Activated B cell treated with CpG ODN at 0.5 μM for 24 hours (primary cell): ENCODE measurements at regions not wholly inside any gene's neighbourhood (a gene's known extent, or its start where the extent isn't known, plus 50 kb on each side); places are given as distances from the start of the nearest gene placed in this dataset.

Source experiments
- ATAC-seq: fragments of 200-7000 bp; cut with Tn5 transposase; one replicate; pipeline ENCODE4 v1.10.0; 2021; ENCODE audit warnings: low read depth, mild to moderate bottlenecking, moderate library complexity
- CTCF ChIA-PET: fragments of 350-600 bp; sonication (Branson Sonifier 250); formaldehyde crosslinking; loops from one replicate; lab custom pipeline; 2021; ENCODE audit warnings: antibody characterized with exemption; lab: Charles Lee
- POLR2A ChIA-PET: fragments of 350-600 bp; sonication (Branson Sonifier 250); formaldehyde crosslinking; loops from one replicate; lab custom pipeline; 2021; ENCODE audit warnings: antibody characterized with exemption; lab: Charles Lee
- DNase-seq: peaks from one replicate; pipeline ENCODE4 v3.0.0; 2022
- H3K27ac Mint-ChIP-seq: one replicate; pipeline ENCODE4 v1.8.0; 2020; ENCODE audit warnings: mixed read lengths
- H3K27me3 Mint-ChIP-seq: one replicate; pipeline ENCODE4 v1.8.0; 2021; ENCODE audit warnings: mixed read lengths
- H3K36me3 Mint-ChIP-seq: one replicate; pipeline ENCODE4 v1.8.0; 2021; ENCODE audit warnings: low read depth, mixed read lengths
- H3K4me1 Mint-ChIP-seq: one replicate; pipeline ENCODE4 v1.8.0; 2021; ENCODE audit warnings: mixed read lengths
- H3K4me3 Mint-ChIP-seq: one replicate; pipeline ENCODE4 v1.8.0; 2020; ENCODE audit warnings: mild to moderate bottlenecking, mixed read lengths
- H3K9me3 Mint-ChIP-seq: one replicate; pipeline ENCODE4 v1.8.0; 2020; ENCODE audit warnings: mixed read lengths
- CTCF ChIP-seq: fragments of 200-600 bp; IDR thresholded peaks from one replicate; pipeline ENCODE4 v1.8.0; 2022; ENCODE audit warnings: antibody characterized with exemption, mild to moderate bottlenecking
- intact Hi-C: fragments of 100-400 bp; cut with micrococcal nuclease; formaldehyde crosslinking; loops from one replicate; pipeline ENCODE4 v1.15.1; 2024

- DNase-seq (no peak), ATAC-seq (no peak)
- Mint-ChIP-seq H3K27me3 (no peaks in the 10 kb centered on the region), H3K27ac (no peak overlapping the region), H3K9me3 (no peaks in the 10 kb centered on the region), H3K36me3 (no peaks in the 10 kb centered on the region), H3K4me3 (no peak overlapping the region), H3K4me1 (no peaks in the 10 kb centered on the region)
- no peak for TF ChIP-seq CTCF
- ChIA-PET POLR2A (no interaction called here), CTCF (no interaction called here)
- intact Hi-C loops = no loop called here
These were observed 273.0 kb upstream of the USP15 start for GRCh38 chr12:61987173-61987572.

GRCh38 chr12:61991661-61992060, 268.5 kb upstream of the USP15 start:
- ATAC-seq = no peak
- Mint-ChIP-seq H3K4me3 (no peak overlapping the region), H3K4me1 (no peaks in the 10 kb centered on the region), H3K9me3 (no peaks in the 10 kb centered on the region), H3K27ac (no peak overlapping the region), H3K36me3 (no peaks in the 10 kb centered on the region), H3K27me3 (no peaks in the 10 kb centered on the region)
- POLR2A ChIA-PET = no interaction called here
- no peak for TF ChIP-seq CTCF
- CTCF ChIA-PET = no interaction called here
- DNase-seq = no peak
- intact Hi-C loops = no loop called here

- no peak overlapping the region for H3K27ac Mint-ChIP-seq
- no peaks in the 10 kb centered on the region for H3K36me3 Mint-ChIP-seq
- ChIA-PET POLR2A (no interaction called here), CTCF (interaction anchor here (0.7 kb wide), 1 partner anchor 11 kb away, joined by 3 read pairs; no protein-coding TSS in a partner anchor)
- intact Hi-C loops = no loop called here
- ATAC-seq (no peak), DNase-seq (no peak)
- no peaks in the 10 kb centered on the region for H3K9me3 Mint-ChIP-seq
- H3K4me3 Mint-ChIP-seq = no peak overlapping the region
- H3K27me3 Mint-ChIP-seq = no peaks in the 10 kb centered on the region
- H3K4me1 Mint-ChIP-seq = no peaks in the 10 kb centered on the region
- TF ChIP-seq CTCF = no peak
These were observed 266.4 kb upstream of the USP15 start for GRCh38 chr12:61993734-61994345.

GRCh38 chr12:61996717-61997116, 263.5 kb upstream of the USP15 start:
- no peak for DNase-seq
- H3K36me3 Mint-ChIP-seq = no peaks in the 10 kb centered on the region
- no peak for TF ChIP-seq CTCF
- POLR2A ChIA-PET = no interaction called here
- intact Hi-C loops = no loop called here
- CTCF ChIA-PET = no interaction called here
- H3K27me3 Mint-ChIP-seq = no peaks in the 10 kb centered on the region
- no peaks in the 10 kb centered on the region for H3K9me3 Mint-ChIP-seq
- no peak overlapping the region for H3K27ac Mint-ChIP-seq
- H3K4me1 Mint-ChIP-seq = no peaks in the 10 kb centered on the region
- no peak for ATAC-seq
- H3K4me3 Mint-ChIP-seq = no peak overlapping the region

GRCh38 chr12:61998791-61999190, 261.4 kb upstream of the USP15 start:
- H3K27ac Mint-ChIP-seq = no peak overlapping the region
- POLR2A ChIA-PET = no interaction called here
- H3K27me3 Mint-ChIP-seq = no peaks in the 10 kb centered on the region
- H3K9me3 Mint-ChIP-seq = no peaks in the 10 kb centered on the region
- H3K36me3 Mint-ChIP-seq = no peaks in the 10 kb centered on the region
- no peaks in the 10 kb centered on the region for H3K4me1 Mint-ChIP-seq
- ATAC-seq = no peak
- H3K4me3 Mint-ChIP-seq = no peak overlapping the region
- no peak for DNase-seq
- intact Hi-C loops = no loop called here
- CTCF ChIA-PET = no interaction called here
- no peak for TF ChIP-seq CTCF
